ENCODE measurements at regions not wholly inside any gene's neighbourhood (a gene's known extent, or its start where the extent isn't known, plus 50 kb on each side); places are given as distances from the start of the nearest gene placed in this dataset.
"Not testable (repeated sequence)": the region's sequence is repeated elsewhere in the genome, so short reads cannot be mapped to it uniquely, and the experiment has no call there.

- Histone ChIP-seq H3K27me3 (ENCODE audit: control insufficient read depth, insufficient read depth, low read length) (no peaks in the 10 kb centered on the region), H3K4me3 (ENCODE audit: low read depth in 2 of 2, low read length in 2 of 2) (no peak overlapping the region), H3K4me1 (ENCODE audit: control insufficient read depth, insufficient read depth, low read length) (no peaks in the 10 kb centered on the region), H3K9me3 (ENCODE audit: control insufficient read depth, insufficient read depth, low read depth, low read length) (no peaks in the 10 kb centered on the region), H3K27ac (ENCODE audit: low read length) (no peak overlapping the region), H3K36me3 (ENCODE audit: control insufficient read depth, insufficient read depth, low read length) (no peaks in the 10 kb centered on the region)
- ChIA-PET CTCF (no interaction called here), POLR2A (no interaction called here)
- TF ChIP-seq, protein P1, sequence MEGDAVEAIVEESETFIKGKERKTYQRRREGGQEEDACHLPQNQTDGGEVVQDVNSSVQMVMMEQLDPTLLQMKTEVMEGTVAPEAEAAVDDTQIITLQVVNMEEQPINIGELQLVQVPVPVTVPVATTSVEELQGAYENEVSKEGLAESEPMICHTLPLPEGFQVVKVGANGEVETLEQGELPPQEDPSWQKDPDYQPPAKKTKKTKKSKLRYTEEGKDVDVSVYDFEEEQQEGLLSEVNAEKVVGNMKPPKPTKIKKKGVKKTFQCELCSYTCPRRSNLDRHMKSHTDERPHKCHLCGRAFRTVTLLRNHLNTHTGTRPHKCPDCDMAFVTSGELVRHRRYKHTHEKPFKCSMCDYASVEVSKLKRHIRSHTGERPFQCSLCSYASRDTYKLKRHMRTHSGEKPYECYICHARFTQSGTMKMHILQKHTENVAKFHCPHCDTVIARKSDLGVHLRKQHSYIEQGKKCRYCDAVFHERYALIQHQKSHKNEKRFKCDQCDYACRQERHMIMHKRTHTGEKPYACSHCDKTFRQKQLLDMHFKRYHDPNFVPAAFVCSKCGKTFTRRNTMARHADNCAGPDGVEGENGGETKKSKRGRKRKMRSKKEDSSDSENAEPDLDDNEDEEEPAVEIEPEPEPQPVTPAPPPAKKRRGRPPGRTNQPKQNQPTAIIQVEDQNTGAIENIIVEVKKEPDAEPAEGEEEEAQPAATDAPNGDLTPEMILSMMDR (IDR thresholded peaks at IDR 0.05), result no peak
- TF ChIP-seq SIN3A (IDR thresholded peaks at IDR 0.05; ENCODE audit: borderline replicate concordance, insufficient read depth, low read depth, low read length), result no peak
- TF ChIP-seq TCF7L2 (IDR thresholded peaks at IDR 0.05; ENCODE audit: low read depth, low read length), result no peak
- TF ChIP-seq REST (IDR thresholded peaks at IDR 0.05; ENCODE audit: insufficient read depth in 1 of 2, low read depth in 2 of 2, low read length in 1 of 2), result no peak
- TF ChIP-seq POLR2AphosphoS5 (IDR thresholded peaks at IDR 0.05; ENCODE audit: low read depth, low read length), result no peak
- in situ Hi-C loops (cut with HindIII; ENCODE audit: low pct_unique_long_range_greater_than_20kb, low sequenced_read_pairs), result no loop called here
- BruUV-seq (replicated peaks), result no TSS peak
- no peak for DNase-seq (ENCODE audit: low read depth, low spot score)
- ATAC-seq, result no peak
- intact Hi-C loops (cut with micrococcal nuclease; ENCODE audit: unreplicated experiment), result no loop called here
Observed at GRCh38 chr16:79985606-79986005, 385.1 kb upstream of the MAF start.

DNA sequence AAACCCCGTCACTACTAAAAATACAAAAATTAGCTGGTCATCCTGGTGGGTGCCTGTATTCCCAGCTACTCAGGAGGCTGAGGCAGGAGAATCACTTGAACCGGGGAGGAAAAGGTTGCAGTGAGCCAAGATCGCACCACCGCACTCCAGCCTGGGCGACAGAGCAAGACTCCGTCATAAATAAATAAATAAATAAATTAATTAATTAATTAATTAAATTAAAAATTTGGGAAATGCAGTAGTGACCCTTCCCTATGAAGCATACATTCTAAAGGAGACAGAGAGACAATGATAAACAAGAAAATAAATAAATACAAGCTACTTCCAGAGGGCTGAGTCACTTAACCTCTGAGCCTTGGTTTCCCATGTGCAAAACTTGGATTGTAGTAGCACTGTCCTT, 383.6 kb upstream of the MAF start:
- BruUV-seq (replicated peaks); DNase-seq (ENCODE audit: low read depth, low spot score); H3K4me3 ChIP-seq (ENCODE audit: low read depth in 2 of 2, low read length in 2 of 2); intact Hi-C loops (cut with micrococcal nuclease; ENCODE audit: unreplicated experiment); ATAC-seq; CTCF ChIA-PET; H3K9me3 ChIP-seq (ENCODE audit: control insufficient read depth, insufficient read depth, low read depth, low read length); H3K4me1 ChIP-seq (ENCODE audit: control insufficient read depth, insufficient read depth, low read length); H3K36me3 ChIP-seq (ENCODE audit: control insufficient read depth, insufficient read depth, low read length); POLR2A ChIA-PET; H3K27me3 ChIP-seq (ENCODE audit: control insufficient read depth, insufficient read depth, low read length); H3K27ac ChIP-seq (ENCODE audit: low read length); in situ Hi-C loops (cut with HindIII; ENCODE audit: low pct_unique_long_range_greater_than_20kb, low sequenced_read_pairs): not testable (repeated sequence)

DNA sequence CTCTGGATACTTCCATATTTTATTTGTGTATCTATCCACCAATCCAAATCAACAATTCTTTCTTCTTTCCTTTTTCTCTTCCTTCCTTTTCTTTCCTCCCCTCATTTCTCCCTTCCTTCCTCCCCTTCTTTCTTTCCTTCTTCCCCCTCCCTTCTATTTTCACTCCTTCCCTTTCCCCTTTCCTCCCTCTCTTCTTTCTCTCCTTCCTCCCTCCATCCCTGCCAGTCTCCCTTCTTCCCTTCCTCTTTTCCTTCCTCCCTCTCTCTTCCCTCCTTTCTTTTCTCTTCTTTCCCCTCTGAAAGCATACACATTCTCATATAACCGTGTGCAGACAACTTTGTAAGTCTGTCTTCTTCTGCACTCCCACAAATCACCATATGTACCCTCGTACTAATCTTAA, 382.3 kb upstream of the MAF start:
- Histone ChIP-seq H3K9me3 (ENCODE audit: control insufficient read depth, insufficient read depth, low read depth, low read length) (no peaks in the 10 kb centered on the region), H3K4me3 (ENCODE audit: low read depth in 2 of 2, low read length in 2 of 2) (no peak overlapping the region), H3K4me1 (ENCODE audit: control insufficient read depth, insufficient read depth, low read length) (no peaks in the 10 kb centered on the region), H3K36me3 (ENCODE audit: control insufficient read depth, insufficient read depth, low read length) (no peaks in the 10 kb centered on the region), H3K27me3 (ENCODE audit: control insufficient read depth, insufficient read depth, low read length) (no peaks in the 10 kb centered on the region), H3K27ac (ENCODE audit: low read length) (no peak overlapping the region)
- no TSS peak for BruUV-seq (replicated peaks)
- intact Hi-C loops (cut with micrococcal nuclease; ENCODE audit: unreplicated experiment), result no loop called here
- ChIA-PET CTCF (no interaction called here), POLR2A (no interaction called here)
- no peak for DNase-seq (ENCODE audit: low read depth, low spot score)
- TF ChIP-seq, protein P1 (IDR thresholded peaks at IDR 0.05), result no peak
- TF ChIP-seq TCF7L2 (IDR thresholded peaks at IDR 0.05; ENCODE audit: low read depth, low read length) (no peak), POLR2AphosphoS5 (IDR thresholded peaks at IDR 0.05; ENCODE audit: low read depth, low read length) (no peak), REST (IDR thresholded peaks at IDR 0.05; ENCODE audit: insufficient read depth in 1 of 2, low read depth in 2 of 2, low read length in 1 of 2) (no peak)
- in situ Hi-C loops (cut with HindIII; ENCODE audit: low pct_unique_long_range_greater_than_20kb, low sequenced_read_pairs), result no loop called here
- no peak for ATAC-seq
